ENCODE measurements at regions not wholly inside any gene's neighbourhood (a gene's known extent, or its start where the extent isn't known, plus 50 kb on each side); places are given as distances from the start of the nearest gene placed in this dataset.

- no peak for DNase-seq (ENCODE audit: low spot score)
Measured at GRCh38 chr3:64398476-64398875, 173.2 kb upstream of the PRICKLE2 start.

DNA sequence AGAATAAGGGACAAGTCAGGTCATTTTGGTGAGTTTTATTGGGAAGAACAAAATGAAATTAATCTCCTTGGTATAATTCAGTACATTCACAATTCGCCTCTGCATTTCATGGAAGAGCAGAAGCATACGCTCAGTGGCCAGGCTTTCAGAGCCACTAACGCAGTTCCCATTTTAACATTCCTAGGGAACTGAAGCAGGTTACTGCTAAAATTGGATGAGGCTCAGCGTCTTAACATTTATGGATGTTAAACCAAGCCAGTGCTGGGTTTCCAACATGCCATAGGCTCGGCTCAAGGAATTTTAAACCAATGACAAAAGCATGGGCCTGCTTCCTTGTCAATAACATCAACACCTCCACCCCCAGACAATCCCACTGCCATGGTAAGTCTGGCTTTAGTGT is 172.7 kb upstream of the PRICKLE2 start:
- ChIA-PET POLR2A (no interaction called here), CTCF (ENCODE audit: unreplicated experiment) (interaction anchor here (1.3 kb wide), 1 partner anchor 173 kb away, joined by 3 read pairs; the partner anchor contains the start of gene PRICKLE2)
- no peaks in the 10 kb centered on the region for H3K9me2 ChIP-seq (ENCODE audit: insufficient read depth, low read length)
- no TSS peak for BruUV-seq (replicated peaks)
- H3K4me3 ChIP-seq (ENCODE audit: low read depth, low read length, poor library complexity, severe bottlenecking), result no peak overlapping the region
- H3K79me2 ChIP-seq (ENCODE audit: insufficient read depth, low read depth, low read length), result no peaks in the 10 kb centered on the region
- H3K27ac ChIP-seq (ENCODE audit: low read depth, low read length, poor library complexity, severe bottlenecking), result no peak overlapping the region
- no peaks in the 10 kb centered on the region for H3K36me3 ChIP-seq (ENCODE audit: insufficient read depth, low read length)
- intact Hi-C loops (cut with micrococcal nuclease; ENCODE audit: unreplicated experiment), result no loop called here
- no peak overlapping the region for H2AFZ ChIP-seq (ENCODE audit: low read length)
- no peaks in the 10 kb centered on the region for H3K9me3 ChIP-seq (ENCODE audit: low read length)
- TF ChIP-seq EZH2phosphoT487 (IDR thresholded peaks at IDR 0.05; ENCODE audit: borderline replicate concordance, low read depth, low read length) (no peak), CTCF (conservative IDR thresholded peaks at IDR 0.05; ENCODE audit: low read length) (no peak)
- H3K4me2 ChIP-seq (ENCODE audit: low read length), result no peak overlapping the region
- no peaks in the 10 kb centered on the region for H4K20me1 ChIP-seq (ENCODE audit: insufficient read depth, low read length)
- no peak for DNase-seq (ENCODE audit: low spot score)
- H3K4me1 ChIP-seq (ENCODE audit: insufficient read depth, low read length, poor library complexity, severe bottlenecking), result no peaks in the 10 kb centered on the region

More at GRCh38 chr3:64398476-64398875, 173.2 kb upstream of the PRICKLE2 start:
- POLR2A ChIA-PET, result no interaction called here
- H3K4me1 ChIP-seq (ENCODE audit: insufficient read depth, low read length, poor library complexity, severe bottlenecking), result no peaks in the 10 kb centered on the region
- intact Hi-C loops (cut with micrococcal nuclease; ENCODE audit: unreplicated experiment), result no loop called here
- no peak overlapping the region for H3K27ac ChIP-seq (ENCODE audit: low read depth, low read length, poor library complexity, severe bottlenecking)
- no TSS peak for BruUV-seq (replicated peaks)
- TF ChIP-seq CTCF (conservative IDR thresholded peaks at IDR 0.05; ENCODE audit: low read length) (no peak), EZH2phosphoT487 (IDR thresholded peaks at IDR 0.05; ENCODE audit: borderline replicate concordance, low read depth, low read length) (no peak)
- H3K4me3 ChIP-seq (ENCODE audit: low read depth, low read length, poor library complexity, severe bottlenecking), result no peak overlapping the region
- no peaks in the 10 kb centered on the region for H3K36me3 ChIP-seq (ENCODE audit: insufficient read depth, low read length)
- H3K79me2 ChIP-seq (ENCODE audit: insufficient read depth, low read depth, low read length), result no peaks in the 10 kb centered on the region
- no peaks in the 10 kb centered on the region for H3K9me3 ChIP-seq (ENCODE audit: low read length)
- CTCF ChIA-PET (ENCODE audit: unreplicated experiment), result interaction anchor here (1.3 kb wide), 1 partner anchor 173 kb away, joined by 3 read pairs; the partner anchor contains the start of gene PRICKLE2
- H4K20me1 ChIP-seq (ENCODE audit: insufficient read depth, low read length), result no peaks in the 10 kb centered on the region
- no peak overlapping the region for H3K4me2 ChIP-seq (ENCODE audit: low read length)
- no peak overlapping the region for H2AFZ ChIP-seq (ENCODE audit: low read length)
- H3K9me2 ChIP-seq (ENCODE audit: insufficient read depth, low read length), result no peaks in the 10 kb centered on the region

DNA sequence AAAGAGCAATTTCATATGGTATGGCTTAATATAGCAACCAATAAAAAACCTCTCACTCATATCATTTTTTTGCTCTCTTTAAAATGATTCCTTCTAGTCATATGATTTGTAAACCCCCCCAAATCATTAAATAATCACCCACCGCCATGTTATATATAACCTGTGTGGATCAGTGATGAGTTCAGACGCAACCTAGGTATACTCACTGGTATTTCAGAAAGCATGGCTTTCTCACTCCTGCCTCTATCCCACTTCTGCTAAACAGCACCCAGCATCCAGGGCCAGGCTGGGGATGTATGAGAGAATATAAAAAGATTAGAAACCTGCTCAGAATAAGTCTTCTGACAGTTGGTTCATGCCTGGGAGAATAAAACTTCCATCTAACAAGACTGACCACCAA is 172.3 kb upstream of the PRICKLE2 start:
- ChIA-PET POLR2A (no interaction called here), CTCF (ENCODE audit: unreplicated experiment) (interaction anchor here (1.3 kb wide), 1 partner anchor 172 kb away, joined by 3 read pairs; the partner anchor contains the start of gene PRICKLE2)
- intact Hi-C loops (cut with micrococcal nuclease; ENCODE audit: unreplicated experiment), result no loop called here
- Histone ChIP-seq H3K9me2 (ENCODE audit: insufficient read depth, low read length) (no peaks in the 10 kb centered on the region), H3K79me2 (ENCODE audit: insufficient read depth, low read depth, low read length) (no peaks in the 10 kb centered on the region), H3K36me3 (ENCODE audit: insufficient read depth, low read length) (no peaks in the 10 kb centered on the region), H3K4me3 (ENCODE audit: low read depth, low read length, poor library complexity, severe bottlenecking) (no peak overlapping the region), H3K27ac (ENCODE audit: low read depth, low read length, poor library complexity, severe bottlenecking) (no peak overlapping the region), H4K20me1 (ENCODE audit: insufficient read depth, low read length) (no peaks in the 10 kb centered on the region), H2AFZ (ENCODE audit: low read length) (no peak overlapping the region), H3K9me3 (ENCODE audit: low read length) (no peaks in the 10 kb centered on the region), H3K4me1 (ENCODE audit: insufficient read depth, low read length, poor library complexity, severe bottlenecking) (no peaks in the 10 kb centered on the region), H3K4me2 (ENCODE audit: low read length) (no peak overlapping the region)
- no peak for DNase-seq (ENCODE audit: low spot score)
- BruUV-seq (replicated peaks), result no TSS peak
- TF ChIP-seq EZH2phosphoT487 (IDR thresholded peaks at IDR 0.05; ENCODE audit: borderline replicate concordance, low read depth, low read length), result no peak
- no peak for TF ChIP-seq CTCF (conservative IDR thresholded peaks at IDR 0.05; ENCODE audit: low read length)
